Ecto neural progenitor cell (in vitro differentiated cells): ENCODE measurements at regions not wholly inside any gene's neighbourhood (a gene's known extent, or its start where the extent isn't known, plus 50 kb on each side); places are given as distances from the start of the nearest gene placed in this dataset.

ENCODE experiments used
- DNase-seq: peaks from one replicate; pipeline ENCODE4 v3.0.0-alpha.2; 2018; ENCODE audit warnings: low spot score

DNA sequence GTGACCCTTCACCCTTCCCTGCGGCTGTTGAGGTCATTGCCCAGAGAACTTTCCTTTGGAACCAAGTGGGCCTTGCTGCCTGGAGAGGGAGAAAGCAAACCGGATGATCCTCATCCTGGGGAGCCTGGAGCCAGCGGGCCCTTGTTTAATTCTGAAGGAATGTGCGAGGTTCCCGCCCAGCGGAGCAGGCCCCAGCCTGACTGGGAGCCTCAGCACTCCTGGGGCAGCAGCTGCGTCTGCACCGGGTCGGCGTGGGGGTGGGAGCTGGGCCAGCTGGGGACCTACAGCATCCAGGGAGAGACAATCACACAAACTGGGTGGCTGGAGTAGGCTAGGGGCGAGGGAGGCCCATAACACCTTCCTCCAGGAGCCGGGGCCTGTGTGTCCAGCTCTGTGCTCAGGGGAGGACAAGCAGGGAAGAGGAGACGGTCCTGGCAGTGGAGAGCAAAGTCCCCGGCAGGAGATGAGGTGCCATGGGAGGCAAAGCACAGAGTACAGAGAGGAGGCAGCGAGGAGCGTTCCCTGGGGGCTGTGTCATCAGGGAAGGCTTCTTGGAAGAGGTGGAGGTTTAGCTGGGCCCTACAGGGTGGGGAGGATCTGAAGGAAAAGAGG, 61.9 kb upstream of the HAAO start:
- peak; percentile 66 for DNase-seq

DNA sequence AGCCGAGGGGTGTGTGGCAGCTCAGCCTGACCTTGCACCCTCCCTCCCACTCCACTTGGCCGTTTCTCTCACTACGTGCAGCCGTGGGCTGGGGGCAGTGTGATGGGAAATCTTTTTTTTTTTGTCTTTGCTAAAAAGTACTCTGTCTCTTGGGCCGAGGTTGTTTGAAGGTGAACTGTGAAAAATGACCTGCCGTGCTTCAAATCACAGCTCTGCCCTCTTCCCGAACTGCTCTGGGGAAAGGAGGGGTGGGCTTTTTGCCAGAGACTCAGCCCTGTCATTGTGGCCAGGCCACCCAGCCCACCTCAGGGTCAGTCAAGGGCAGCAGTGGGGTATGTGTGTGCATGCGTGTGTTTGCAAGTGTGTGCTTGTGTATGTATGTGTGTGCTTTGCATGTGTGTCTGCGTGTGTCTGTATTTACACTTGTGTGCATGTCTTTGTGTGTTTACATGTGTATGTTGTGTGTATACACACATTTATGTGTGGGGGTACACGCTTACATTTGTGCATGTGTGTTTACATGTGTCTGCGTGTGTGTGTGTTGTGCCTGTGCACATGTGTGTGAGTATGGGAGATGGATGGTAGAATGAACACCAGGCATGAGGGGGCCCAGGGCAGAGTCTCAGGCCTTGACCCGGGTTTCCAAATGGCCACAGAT, 61.3 kb upstream of the HAAO start:
- DNase-seq: no peak

DNA sequence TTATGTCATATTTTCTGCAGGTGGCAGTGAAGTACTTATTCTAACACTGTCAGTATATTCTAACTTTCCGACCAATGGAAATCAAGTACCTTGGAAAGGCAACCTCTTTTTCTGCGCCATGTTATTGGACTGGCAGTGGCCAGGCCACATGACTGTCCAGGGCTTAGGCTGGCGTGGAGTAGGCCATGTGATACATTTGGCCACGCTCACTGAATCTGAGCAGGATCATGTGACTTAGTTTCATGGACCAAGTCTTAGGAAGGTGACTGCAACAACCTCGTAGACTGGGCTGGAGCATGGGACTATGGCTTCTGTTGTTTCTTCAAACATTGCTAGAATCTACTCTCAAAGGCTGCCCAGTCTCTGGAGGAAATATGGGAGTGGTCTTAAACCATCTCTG, 60.4 kb upstream of the HAAO start:
- no peak for DNase-seq

DNA sequence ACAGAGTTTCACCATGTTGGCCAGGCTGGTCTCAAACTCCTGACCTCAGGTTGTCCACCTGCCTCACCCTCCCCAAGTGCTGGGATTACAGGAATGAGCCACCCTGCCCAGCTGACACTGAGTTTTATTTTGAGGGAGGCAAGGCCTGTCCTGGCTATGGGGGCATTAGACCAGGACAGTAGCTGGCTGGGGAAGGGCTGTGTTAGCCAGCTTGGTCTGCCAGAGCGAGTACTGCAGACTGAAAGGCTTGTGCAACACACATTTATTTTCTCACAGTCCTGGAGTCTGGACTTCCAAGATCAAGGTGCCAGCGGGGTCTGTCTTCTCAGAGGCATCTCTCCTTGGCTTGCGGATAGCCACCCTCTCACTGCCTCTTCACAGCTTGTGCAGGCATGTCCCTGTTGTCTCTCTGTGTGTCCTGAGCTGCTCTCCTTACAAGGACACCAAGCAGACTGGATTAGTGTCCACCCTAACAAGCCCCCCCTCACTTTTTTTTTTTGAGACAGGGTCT, 59.4 kb upstream of the HAAO start:
- no peak for DNase-seq

DNA sequence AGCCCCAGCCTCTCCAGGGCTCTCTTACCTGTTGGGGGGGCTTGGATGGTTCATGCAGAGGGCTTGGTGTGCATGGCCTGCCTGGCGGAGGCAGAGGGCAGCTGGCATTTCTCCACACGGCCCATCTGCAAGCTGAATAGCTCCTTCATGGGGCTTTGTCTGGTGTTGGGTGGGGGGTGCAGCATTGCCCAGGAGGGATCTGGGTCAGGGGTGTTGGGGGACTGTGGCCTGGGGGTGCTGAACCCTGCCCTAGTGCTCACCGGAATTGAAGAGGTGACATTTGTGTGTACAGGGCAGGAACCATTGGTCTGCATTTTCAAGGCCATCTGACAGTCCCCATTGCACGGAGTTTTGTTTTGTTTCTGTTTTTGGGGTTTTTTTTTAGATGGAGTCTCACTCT, 58.8 kb upstream of the HAAO start:
- no peak for DNase-seq

DNA sequence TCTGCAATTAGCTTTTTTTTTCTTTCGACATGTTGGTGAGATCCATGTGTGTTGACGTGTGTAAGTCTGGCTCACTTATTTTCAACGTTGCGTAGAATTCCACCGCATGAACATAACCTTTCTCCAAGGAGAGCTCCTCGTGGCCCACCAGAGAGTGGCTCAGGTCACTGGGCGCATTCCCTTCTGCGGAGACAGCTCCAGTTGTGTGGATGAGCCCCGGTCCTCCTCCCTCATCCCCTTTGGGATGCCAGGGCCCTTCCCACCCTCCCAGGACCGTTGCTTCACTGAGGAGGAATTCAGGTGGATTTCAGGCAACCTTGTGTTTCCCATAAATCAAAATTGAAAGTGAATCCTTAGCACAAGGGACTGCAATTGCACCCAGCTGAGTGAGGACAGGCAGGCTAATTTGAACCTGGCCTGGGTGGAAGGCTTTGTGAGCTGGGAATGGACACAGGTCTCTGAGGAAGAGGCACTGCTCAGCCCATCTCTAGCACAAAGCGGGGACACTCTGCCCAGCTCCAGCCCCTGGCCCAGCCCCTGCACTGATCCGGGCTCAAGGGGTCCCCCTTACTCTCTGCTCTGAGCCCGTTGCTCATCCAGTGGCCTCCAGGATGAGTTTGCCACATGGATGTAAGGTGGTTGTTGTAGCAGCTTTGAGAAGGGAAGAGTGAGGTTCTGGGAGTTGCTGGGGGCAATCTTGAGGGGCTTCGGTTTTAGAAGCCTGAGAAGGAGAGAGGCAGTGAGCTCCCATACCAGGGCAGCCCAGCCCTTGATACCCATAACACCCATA, 57.8 kb upstream of the HAAO start:
- no peak for DNase-seq

DNA sequence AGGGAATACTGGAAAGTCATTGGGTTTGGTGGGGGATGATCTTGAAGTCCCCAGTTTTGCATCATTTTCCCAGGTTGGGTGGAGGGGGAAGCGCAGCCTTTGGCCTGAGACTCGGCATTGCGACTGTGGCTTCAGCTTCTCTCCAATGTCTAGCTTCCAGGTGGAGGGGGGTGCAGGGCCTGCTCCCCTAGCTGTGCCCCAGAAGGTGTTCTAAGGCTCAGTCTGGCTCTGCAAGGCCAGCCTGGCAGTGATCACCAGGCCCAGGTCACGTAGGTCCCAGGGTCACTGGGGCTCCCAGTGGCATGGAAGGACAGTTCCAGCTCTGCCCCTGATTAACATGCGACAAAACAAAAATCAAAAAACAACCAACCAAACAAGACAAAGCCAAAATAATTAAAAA, 56.9 kb upstream of the HAAO start:
- no peak for DNase-seq

DNA sequence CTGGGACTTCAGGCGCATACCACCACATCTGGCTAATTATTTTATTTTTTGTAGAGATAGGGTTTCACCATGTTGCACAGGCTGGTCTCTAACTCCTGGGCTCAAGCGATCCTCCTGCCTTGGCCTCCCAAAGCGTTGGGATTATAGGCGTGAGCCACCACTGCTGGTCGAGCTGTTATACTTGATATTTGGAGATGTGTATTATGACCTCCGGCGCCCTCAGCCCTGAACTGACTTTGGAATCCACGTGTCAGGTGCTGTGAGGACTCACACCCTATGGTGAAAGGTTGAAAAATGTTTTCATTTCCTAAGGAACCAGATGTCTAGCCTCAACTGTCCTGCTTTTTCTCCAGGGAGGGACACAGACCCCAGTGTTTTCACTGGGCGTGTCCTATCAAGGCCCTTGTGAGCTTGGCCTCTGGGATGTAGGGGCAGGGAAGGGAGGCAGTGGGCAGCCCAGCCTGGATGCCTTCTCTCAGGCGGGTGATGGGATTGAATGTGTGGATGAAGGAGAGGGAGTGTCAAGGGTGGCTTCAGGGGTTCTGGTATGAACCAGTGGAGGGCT, 56.4 kb upstream of the HAAO start:
- DNase-seq: no peak

DNA sequence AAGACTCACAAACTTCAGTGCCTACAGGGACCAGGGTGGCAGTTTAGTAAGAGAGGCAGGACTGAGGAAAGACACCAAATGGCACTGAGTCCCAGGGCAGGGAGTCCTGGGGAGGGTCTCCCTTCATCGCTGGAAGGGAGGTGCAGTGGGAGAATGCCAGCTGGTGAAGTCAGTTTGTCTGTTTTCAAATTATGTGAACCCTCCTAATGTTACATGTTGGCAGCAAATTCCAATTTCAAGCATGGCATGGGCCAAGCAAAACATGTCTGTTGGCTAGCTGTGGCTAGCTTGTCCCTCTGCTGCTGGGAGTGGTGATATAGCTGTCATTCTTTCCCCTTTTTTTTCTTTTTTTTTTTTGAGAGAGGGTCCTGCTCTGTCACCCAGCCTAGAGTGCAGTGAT, 55.9 kb upstream of the HAAO start:
- no peak for DNase-seq

DNA sequence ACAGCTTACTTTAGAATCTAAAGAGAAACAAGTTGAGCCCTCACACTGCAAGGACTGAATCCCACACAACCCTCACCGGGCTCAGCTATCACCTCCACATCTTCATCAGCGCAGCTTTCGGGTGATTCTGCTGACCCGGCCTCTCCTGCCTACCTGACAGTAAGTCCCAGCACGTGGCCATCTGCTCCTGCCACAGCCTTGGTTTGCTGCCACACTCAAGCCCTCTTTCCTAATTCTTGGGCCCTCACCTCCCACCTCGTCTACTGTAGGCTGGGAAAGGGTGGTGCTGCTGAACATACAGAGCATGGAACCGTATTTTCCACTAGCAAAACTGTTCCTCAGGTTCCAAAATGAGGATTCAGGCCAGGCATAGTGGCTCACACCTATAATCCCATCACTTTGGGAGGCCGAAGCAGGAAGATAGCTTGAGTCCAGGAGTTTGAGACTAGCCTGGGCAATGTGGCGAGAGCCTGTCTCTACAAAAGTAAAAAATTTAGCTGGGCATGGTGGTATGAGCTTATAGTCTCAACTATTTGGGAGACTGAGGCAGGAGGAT, 55.3 kb upstream of the HAAO start:
- no peak for DNase-seq

DNA sequence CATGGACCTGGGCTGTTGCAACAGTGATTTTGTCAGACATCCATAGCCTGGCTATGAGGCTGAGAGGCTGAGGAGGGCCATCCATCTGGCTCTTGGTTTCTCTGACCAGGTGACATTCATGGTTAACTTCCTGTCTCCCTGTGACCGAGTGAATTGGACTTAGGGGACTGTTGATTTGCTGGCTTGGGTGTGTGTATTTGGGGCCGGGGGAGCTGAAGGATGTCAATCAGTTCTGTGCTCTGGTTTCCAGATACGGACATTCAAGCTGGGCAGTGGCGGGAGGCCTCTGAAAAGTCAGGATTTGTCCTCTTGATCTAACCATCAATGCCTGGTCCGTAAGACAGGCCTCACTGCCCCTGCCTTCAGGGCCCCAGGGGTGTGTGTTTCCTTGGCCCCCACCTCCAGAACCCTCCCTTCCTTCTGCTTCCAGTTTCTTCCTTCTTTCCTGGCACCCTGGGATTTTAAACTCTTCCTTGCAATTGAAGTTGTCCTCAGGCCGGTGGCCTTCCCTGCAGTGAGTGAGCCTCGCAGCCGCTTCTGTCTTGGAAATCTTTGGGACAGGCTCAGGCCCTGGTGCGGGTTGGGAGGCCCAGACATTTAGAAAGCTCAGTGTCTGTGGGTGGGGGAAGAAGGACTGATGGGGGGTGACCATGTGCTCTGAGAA, 54.7 kb upstream of the HAAO start:
- DNase-seq: no peak

DNA sequence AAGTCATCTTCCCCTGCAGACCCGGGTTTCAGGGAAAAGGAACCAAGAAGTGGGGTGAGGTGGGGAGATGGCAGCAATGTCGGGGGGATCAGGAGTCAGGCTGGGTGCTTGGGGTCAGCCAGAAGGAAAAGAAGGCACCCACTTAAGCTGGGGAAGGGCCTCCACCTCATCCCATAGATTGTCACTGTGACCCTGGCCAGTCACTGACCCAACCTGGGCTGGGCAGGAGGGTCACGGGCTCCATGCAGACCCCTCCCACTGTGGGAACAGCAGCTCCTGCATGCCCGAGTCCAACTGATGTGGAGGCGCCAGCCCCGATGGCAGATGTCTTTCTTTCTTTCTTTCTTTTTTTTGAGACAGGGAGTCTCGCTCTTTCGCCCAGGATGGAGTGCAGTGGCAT, 53.6 kb upstream of the HAAO start:
- DNase-seq: no peak

DNA sequence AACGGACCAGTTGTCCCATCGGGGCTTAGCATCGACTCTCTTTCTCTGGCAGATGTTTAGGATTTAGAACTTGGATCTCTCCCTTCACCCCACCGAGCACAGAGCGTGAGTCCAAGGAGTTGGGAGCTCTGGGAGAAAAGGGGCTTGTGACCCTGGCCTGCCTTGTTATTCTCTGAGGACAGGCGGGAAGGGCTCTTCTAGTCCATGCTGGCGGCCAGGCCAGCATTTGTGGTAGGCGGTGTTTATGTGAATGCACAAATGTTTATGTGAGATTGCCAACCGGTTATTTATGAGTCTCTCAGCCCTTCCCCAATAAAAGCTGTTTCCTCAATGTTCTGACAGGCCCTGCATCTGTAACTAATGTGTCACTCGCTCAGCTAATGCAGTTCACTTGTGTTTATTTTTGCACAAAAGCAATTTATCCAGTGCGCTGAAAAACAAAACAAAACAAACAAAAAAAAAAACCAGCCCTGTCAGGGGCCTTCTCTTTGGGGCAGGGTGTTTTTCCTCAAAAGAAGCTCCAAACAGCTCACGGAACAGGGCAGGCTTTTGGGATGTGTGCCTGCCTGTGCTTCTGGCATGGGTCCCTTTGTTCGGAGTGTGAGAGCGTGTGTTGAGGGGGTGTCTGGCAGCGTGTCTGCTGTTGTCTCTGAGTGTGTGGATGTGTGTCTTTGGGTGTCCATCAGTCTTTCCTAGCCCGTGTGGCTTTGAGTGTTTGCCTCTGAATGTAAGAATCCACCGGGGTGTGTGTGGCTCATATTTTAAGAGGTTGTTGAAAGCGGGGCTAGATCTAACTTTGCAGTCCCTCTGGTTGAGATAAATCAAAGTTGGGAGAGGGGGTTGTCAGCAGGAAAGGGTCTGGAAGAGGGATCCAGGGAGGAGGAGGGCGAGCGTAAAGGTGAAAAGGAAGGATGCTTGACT, 52.8 kb upstream of the HAAO start:
- DNase-seq: peak; percentile 42

DNA sequence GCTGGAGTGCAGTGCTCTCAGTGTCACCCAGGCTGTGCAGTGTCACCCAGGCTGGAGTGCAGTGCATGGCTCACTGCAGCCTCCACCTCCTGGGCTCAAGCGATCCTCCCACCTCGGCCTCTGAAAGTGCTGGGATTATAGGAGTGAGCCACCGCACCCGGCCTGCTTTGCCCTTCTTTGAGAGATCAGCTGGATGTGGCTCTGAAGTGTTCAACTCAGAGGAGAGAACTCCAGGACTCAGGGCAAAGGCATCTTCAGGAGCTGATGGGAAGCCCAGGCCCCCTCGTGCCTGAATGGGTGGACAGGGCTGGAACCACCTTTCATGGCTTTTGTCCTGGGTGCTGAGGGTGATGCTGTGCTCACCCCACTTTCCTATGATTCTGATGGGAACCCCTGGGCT, 52.0 kb upstream of the HAAO start:
- DNase-seq: peak; percentile 27

DNA sequence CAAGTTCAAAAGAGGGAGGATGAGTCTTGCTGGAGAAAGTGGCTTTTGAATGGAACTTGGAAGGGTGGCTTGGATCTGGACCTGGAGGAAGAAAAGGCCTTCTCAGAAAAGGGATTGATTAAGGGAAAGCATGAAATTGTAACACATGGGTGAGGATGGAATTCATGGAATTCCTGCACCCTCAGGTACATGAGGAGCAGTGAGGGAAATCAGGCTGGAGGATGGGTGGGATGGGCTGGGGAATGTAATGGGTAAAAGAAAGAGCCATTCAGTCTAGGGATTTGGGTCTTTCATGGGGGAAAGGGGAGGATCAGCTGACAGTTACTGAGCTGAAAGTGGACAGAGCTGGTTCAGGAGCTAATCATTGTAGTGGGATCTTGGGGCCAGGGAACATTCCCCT, 51.2 kb upstream of the HAAO start:
- no peak for DNase-seq

DNA sequence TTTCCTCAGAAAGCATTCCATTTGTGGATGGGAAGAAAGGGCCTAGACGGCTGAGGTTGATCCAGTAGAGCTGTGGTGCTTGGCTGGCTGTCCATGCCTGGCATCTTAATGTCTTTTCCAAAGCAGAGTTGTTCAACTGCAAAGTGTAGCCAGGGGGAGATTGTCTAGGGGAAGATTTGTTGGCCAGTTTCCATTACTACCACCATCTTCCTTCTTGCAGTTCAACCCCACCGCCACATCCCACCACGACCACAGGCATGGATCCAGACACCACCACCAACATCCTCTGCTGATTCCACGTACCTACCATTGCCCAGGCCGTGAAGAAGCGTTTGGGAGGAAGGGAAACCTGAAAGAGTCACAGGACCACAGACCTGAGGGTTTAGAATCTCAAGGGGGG, 50.7 kb upstream of the HAAO start:
- no peak for DNase-seq

DNA sequence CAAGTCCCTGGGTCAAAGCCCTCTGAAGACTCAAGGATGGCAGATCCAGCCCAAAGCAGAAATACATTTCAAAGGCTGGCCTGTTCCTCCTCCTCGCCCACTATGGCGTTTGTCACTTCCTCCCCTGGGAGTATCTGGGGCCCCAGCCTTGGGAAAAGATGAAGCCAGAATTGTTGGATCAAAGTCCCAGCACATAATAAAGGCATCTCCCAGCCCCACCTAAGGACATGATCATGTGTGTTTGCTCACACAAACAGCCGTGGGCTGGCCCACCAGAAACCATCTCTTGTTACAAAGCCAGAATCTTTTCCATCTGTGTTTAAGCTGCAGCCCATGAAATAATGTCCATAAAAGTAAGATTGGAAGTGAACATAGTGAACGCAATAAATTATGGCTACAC, 50.1 kb upstream of the HAAO start:
- peak; percentile 17 for DNase-seq
